Inferior parietal cortex (tissue), 1 donor: ENCODE measurements at regions not wholly inside any gene's neighbourhood (a gene's known extent, or its start where the extent isn't known, plus 50 kb on each side); places are given as distances from the start of the nearest gene placed in this dataset.

Experiments used
- DNase-seq: peaks from one replicate; pipeline ENCODE4 v3.0.0-alpha.2; 2016; ENCODE audit errors: extremely low spot score

GRCh38 chr2:217165547-217165946, 305.7 kb upstream of the TNP1 start:
- no peak for DNase-seq

GRCh38 chr2:217163987-217164386, 304.1 kb upstream of the TNP1 start:
- no peak for DNase-seq

DNA sequence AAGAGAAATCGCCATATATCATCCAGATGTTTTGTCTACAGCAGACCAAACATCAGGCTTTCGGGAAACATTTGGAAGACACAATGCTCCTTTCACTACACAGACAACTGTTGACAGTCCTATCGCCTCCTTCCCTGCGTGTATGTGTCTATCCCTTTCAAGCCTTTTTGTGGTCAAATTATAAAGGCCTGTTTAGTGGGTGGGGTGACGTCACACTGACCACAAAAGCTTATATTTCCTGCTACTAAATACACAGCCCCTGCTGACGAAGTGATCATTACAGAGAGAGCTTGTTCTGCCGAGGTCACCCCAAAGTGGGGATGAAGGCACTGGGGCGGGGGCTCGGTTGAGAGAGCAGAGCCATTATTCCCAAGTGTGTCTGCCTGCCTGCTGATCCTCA, 302.7 kb upstream of the TNP1 start:
- peak; percentile 66 for DNase-seq

DNA sequence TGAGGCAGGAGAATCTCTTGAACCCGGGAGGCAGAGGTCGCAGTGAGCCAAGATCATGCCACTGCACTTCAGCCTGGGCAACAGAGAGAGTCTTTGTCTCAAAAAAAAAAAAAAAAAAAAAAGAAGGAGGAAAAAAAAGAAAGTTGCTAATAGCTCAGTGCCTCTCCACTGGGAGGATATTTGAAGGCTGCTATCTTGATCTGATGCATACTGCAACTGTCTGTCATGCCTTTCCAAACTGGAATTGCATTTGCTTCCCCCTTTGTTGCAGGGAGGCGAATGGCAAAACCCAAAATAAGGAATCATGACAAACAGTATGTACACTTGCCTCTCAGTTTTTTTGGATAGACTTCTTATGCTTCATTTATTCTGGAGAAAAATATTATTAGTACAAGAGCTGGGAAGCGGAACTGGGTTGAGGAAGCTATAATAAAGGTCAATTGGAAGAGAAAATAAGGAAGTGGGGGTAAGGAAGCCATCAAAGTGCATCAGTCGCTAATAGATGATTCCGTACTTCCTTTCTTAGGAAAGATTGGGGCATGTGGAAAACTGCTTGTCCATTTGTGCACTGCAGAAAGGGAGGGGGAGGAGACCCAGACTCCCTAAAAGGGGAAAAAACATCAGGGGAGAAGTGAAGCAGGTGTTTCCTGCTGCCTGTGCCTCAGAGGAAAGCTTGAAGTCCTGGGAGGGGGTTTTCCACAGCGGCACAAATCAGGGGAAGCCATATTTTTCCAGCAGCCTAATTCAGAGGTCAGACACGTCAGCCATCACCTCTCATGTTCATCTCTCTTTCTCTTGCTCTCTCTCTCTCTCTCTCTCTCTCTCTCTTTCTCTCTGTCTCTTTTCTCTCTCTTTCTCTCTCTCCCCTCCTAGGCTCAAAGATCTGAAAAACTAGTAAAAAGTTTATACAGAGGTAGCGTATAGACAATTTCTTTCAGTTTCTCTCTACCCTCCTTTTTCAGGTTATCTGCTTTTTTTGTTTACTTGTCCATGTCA, 301.4 kb upstream of the TNP1 start:
- DNase-seq, result no peak

DNA sequence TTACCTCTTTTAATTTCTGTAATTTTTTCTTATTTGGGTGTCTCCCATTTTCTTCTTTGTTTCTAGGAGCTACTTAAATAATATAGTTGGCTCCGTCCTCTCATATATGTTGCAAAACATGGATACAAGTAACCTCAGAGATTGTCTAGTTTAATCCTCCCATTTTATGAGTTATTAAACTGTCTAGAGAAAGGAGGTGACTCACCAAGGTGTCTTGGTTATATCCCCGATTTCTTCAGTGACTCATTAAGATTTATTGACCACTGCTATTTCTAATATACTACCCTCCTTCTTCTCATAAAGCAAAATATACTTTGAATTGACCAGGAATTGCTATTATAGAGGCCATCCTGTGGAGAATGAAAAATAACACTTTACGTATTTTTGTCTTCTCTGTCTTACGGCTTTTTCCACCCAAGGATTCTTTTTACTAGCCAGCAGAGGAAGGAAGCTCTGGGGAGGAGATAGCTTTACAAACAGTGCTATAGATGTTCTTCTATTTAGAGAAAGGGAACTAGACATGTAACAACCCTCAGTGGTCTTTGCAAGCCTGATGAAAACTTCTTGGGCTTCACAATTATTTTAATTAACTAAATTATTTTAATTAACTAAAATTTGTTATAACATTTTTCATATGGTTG, 300.4 kb upstream of the TNP1 start:
- DNase-seq, result no peak

- no peak for DNase-seq
Observed at GRCh38 chr2:217158928-217159327, 299.1 kb upstream of the TNP1 start.

- DNase-seq, result no peak
Observed at GRCh38 chr2:217157581-217157980, 297.7 kb upstream of the TNP1 start.

DNA sequence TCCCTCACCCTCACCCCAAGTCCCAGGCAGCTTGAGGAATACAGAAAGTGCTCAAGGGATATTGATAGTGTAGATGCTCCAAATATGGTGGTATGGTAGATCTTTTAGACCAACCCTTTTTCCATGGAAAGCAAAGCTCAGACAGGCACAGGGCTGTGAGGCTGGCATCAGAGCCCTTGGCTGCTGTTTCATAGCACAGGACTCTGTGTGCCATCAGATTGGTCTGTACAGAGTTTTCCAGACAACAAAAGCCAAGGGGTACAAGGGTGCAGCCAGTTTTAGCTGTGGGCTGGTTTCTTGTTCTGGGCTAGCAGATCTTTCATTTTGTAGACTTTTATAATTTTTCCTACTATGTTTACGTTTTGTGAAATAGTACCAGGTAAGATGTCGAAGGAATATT, 296.9 kb upstream of the TNP1 start:
- no peak for DNase-seq

GRCh38 chr2:217154923-217155322, 295.1 kb upstream of the TNP1 start:
- DNase-seq, result no peak

- no peak for DNase-seq
Observed at GRCh38 chr2:217153510-217153909, 293.6 kb upstream of the TNP1 start.

DNA sequence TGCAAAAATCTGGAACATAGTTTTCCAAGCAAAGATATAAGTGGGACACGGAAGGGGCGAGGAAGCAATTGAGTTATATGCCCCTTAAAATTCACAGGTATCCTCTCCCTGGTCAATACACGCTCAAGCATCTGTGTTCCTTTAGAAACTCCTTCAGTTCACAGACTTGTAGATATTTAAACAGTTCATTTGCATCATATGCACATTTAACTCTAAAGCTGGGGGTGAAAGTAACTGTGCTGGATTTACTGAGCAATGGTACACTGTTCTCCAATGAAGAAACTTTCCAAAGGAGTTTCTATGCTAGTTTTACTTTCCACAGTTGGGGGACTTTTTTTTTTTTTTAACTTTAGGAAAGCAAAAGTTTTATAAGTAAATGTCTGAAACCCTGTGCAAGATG, 293.0 kb upstream of the TNP1 start:
- no peak for DNase-seq

DNA sequence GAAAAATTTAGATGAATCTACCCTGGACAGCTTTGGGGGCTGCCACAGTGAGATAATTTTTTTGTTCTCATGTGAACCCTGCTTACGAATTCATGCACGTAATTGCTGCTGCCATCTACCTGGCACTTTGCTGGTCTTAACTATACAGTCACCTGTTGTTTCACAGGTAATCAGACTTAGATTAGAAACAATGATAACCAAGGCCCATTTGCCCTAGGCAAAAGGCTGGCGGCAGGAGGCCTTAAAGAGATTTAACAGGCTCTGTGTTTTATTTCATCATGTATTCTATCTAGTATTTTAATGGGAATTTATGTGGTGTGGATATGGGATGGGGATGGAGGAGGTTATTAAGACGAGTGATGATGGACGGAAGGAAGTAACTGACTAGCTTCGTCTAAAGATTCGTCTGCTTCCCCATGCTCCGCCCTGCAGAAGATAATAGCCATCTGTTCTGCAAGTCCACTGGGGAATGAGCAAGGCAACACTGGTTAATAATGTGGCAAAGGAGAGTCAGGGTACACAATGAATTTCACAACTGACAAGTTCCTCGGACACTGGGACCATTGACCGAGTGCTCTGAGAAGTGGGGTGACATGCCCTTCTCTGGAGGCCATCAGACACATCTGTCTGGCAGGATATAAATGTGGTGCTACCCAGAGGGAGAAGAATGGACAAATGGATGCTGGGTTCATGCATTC, 291.8 kb upstream of the TNP1 start:
- DNase-seq, result no peak

DNA sequence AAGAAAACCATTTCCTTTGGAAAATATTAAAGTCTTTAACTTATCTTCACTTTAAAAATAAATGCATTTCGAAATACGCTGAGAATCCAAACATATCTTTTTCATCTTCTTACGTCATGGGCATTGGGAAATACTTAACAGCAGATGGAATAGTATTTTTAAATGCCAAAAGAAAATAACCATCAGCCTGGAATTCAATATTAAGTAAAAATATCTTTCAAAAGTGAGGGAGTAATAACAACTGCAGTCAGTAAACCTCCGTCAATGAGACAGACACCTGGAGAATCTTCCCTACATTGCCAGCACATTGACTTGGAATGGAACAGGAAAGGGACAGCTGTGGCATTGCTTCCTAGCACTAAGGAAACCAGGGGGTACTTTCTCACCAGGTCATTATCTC, 290.4 kb upstream of the TNP1 start:
- no peak for DNase-seq

DNA sequence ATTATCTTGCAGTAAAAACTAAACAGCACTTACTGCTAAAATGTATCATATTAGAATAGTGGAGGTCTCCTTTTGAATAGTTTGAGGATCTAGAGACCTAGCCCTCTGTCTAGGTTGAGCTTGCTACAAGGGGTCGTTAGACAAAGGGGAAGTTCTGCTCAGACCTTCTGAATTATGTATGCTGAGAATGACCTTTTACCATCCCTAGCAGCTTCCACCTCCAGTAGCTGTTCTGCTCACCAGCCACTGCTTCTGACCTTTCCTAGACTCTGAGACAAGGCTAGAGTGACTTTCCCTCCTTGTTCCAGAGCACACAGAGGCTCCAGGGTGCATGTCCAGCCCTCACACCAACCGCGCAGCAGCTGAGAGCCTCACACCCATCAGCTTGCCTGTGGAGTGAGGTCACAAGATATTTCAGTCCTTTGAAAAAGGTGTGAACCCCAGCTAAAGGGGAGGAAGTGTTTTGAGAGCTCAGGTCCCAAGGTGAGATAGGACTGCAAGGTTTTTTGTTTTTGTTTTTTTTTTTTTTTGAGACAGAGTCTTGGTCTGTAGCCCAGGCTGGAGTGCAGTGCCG, 289.3 kb upstream of the TNP1 start:
- no peak for DNase-seq

DNA sequence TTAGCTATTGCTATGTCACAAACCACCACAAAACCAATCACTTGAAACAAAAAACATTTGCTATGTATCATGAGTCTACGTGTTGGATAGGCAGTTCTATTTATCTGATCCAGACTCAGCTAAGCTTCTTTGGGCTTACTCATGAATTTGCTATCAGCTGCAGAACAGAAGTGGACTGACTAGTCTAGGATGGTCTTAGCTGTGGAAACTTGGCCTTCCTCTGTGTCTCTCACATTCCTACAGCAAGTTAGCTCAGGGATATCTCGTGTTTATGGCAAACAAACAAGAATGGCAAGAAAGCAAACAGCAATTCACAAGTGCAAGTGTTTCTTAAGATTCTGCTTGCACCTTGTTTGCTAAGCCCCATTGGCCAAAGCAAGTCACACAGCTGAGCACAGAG, 288.0 kb upstream of the TNP1 start:
- no peak for DNase-seq

- no peak for DNase-seq
Observed at GRCh38 chr2:217146956-217147355, 287.1 kb upstream of the TNP1 start.

DNA sequence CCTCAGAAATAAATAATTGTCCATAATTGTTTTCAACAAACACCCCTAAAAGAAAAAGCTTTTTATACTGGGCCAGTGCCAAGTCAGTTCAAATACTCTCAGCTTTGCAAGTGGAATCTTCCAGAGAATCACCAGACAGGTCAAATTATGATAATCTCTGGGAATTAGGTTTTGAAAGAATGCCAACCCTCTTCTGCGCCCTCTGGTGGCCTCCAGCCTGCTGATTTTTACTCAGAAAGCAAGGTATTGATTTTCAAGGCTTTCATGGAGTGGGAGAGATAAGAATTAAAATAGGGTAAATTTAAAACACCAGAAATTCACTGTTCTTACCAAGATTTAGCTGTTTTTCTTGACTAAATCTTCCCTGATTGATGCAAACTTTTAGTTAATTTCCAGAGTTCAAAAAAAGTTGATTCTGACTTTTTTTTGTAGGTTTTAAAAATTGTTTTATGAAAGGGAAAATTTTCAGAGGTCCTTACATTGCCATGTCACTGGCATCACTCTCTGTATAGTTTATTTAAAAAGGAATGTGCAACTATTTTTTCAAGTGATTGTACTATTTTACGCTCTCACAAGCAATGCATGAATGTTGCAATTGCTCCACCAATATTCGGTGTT, 282.9 kb upstream of the TNP1 start:
- DNase-seq, result no peak

- no peak for DNase-seq
Observed at GRCh38 chr2:217138284-217138683, 278.4 kb upstream of the TNP1 start.

- no peak for DNase-seq
Observed at GRCh38 chr2:217127744-217128143, 267.9 kb upstream of the TNP1 start.

GRCh38 chr2:217125014-217125413, 265.1 kb upstream of the TNP1 start:
- DNase-seq, result no peak

DNA sequence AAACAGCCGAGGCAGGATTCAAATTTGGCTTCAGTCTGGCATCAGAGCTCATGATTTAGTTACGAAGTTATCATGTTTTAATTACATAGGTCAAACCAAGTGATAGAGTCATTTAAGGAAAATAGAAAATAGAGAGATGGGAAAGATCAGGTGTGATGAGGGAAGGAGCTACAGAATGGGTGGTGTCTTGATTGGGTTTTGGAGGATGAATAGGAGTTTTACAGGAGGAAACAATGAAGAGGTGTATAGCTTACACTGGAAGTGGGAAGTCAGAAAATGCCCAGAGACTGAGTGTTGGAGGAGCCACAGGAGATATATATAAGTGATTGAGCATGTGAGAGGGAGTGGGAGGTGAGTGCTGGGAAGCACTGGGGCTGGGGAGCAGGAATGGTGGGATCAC, 264.2 kb upstream of the TNP1 start:
- no peak for DNase-seq

- DNase-seq, result no peak
Observed at GRCh38 chr2:217121565-217121964, 261.7 kb upstream of the TNP1 start.
